ENCODE measurements at regions not wholly inside any gene's neighbourhood (a gene's known extent, or its start where the extent isn't known, plus 50 kb on each side); places are given as distances from the start of the nearest gene placed in this dataset.
"Not testable (repeated sequence)": the region's sequence is repeated elsewhere in the genome, so short reads cannot be mapped to it uniquely, and the experiment has no call there.

DNA sequence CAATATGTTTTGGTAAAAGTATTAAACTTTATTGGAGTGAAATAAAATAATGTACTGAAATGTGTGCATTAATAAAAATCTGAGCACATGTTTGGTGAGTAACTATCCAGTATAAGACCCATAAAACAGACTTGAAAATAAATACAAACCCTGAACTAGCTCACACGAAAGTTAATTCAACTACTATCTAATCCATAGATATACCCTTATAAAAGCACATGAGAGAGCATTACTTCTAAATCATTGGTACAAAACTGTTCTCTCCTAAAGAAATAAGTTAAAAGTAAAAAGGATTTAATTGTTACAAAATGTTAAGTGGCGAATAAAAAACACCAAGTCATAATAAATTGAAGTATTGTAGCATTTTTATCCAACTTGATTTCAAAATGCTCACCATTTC, 295.6 kb downstream of the PTPRC start:
- no peak for DNase-seq (ENCODE audit: low read depth in 2 of 2)

DNA sequence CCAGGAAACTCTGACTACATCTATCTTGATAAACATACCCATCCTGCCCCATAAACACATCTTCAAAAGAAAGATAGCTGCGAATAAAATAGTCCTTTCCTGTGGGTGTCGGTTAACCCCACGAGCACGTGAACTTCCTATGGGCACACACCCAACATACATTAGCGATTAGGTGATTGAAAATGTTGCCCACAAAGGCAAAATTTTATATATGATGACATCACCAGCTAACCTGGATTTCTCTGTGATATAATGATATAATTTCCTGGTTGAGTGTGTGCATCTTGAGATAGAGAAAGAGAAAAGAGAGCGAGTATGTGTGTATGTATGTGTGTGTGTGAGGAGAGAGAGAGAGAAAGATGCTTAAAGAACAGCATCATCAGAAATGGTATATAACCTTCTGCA, 296.1 kb downstream of the PTPRC start:
- no peak for DNase-seq (ENCODE audit: low read depth in 2 of 2)

DNA sequence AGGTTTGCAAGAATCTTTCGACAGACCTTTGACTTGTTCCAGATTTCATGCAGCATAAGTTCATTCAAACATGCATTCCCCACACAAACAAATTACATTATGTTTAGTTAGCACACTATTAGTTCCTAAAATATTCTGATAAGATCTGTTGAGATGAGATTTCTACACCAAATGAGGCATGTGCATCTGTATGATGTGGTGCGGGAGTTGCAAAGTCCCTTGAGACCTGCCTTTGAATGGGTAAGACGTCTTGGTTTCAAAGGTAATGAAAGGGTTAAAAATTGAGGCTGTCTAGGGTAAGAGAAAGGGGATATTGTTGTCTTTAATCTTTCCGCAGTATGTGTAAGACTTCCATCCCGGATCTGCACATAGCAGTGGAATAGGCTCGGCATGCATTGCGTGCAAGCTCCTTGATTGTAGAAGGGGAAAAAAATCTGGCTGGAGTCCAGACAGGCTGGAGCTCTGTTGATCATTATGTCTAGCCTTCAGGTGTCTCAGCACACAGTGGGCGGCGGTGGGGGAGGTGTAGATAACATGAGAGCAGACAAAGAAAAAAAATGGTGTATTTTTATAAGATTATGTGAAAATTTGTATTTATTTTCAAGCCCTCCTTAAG, 296.6 kb downstream of the PTPRC start:
- peak; percentile 89 to 91 for DNase-seq (ENCODE audit: low read depth in 2 of 2)

DNA sequence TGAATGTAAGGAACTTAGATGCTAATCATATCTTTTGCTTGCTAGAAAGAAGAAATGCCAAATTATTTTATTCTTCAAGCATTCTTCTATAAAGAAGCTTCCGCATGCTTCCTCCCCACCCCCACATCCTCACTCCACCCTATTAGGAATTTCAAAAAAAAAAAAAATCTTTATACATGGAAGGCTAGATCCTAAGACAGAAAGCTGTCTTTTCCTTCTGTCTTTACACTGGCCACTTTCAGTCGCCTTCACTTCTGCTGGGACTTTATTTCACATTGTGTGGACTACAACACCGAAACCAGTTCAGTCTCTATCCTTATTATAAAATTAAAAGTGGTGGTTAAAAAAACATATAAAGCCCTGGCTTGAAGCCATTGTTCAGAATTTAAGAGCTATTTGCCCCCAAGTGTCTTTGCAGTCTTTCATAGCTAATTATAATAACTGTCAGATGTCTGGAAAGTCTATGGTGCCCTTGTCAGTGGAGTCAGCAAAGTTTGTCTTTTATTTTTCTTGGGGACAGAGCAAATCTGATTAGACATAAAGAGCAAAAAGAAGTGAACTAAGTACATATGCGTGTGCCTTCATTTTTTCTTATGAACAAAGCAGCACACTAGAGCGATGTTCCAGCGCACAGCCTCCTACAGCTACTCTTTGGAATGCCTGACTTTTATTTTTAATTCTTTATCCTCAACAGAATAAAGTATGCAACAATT, 297.7 kb downstream of the PTPRC start:
- no peak for DNase-seq (ENCODE audit: low read depth in 2 of 2)

DNA sequence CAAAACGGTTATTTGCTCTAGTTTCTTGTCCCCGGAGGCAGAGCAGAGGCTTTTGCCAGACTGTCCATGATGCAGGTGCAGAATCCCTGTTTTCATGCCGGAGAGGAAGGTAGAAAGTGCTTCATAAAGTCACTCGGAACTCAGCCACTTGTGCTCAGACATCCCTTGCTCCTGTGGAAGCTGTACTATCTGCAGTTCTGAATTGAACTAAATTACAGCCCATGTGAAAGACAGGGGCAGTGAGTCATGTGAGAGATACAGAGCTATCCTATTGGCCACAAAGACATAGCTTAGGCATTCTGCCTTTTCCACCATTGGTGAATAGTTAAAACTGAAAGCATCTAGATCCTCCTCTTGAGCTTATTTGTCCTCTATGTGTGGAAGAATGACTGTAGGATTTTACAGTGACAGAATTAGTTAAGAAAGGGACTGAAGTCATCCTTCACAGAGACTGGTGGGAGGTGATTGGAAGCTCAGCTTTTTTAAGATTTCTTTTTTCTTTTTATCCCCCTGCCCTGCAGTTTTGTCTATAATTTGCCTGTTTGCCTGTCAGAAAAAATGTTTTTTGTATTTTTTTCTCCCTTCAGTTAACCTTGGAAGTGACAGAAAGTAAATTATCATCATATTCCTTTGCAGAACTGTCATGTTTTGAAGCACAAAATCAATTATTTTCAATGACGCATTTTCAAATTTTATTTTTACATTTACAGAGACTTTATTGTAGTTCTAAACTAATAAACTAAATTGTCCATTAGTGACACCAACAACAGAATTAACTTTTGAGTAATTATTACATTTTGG, 298.6 kb downstream of the PTPRC start:
- peak; percentile 77 to 83 for DNase-seq (ENCODE audit: low read depth in 2 of 2)

DNA sequence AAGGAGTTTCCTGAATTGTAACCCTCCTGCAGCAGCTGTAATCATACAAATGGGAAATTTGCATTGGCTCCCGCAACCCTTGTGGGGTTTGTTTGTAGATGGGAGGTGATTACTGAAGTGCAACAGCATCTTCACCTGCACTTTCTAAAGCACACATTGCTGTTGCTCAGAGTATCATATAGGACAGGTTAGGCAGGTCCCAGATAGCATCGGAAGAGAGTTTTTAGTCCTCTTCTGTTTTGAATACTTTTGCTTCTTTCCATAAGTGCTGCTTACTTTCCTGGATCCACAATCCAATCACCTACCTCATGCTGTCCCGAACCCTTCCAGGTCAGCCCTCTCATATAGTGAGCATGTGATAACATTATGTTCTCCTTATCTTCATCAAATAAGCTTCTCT, 300.4 kb downstream of the PTPRC start:
- no peak for DNase-seq (ENCODE audit: low read depth in 2 of 2)

DNA sequence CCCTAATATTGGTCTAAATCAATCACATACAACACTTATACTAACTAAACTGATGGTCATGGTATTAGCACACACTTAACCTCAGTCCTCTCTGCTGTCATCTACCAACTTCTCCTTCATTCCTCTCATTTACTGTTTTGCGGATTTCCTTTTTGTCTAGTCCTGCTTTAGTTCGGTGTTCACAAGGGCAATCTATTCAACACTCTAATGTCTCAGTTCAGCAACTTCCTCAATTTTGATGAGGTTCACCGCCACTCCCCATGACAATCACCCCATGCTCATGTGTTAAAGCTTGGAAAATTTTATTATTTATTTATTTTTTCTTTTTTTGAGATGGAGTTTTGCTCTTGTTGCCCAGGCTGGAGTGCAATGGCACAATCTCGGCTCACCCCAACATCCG, 301.1 kb downstream of the PTPRC start:
- DNase-seq (ENCODE audit: low read depth in 2 of 2), result no peak

DNA sequence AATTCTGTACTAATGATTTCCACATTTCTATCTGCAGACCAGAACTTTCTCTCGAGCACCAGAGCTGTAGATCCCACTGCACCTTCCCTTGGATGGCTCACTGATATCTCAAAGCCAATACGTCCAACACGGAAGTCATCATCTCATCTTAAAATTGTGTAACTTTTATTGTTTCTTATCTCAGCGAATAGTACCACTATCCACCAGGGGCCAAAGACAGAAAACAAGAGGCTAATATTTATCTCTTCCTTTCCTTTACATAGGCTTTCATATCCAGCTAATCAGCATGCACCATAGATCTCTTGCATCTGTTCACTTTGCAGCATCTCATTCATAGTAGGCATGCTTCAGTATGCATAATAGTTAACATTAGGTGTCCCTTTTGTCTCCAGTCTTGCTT, 303.6 kb downstream of the PTPRC start:
- no peak for DNase-seq (ENCODE audit: low read depth in 2 of 2)

DNA sequence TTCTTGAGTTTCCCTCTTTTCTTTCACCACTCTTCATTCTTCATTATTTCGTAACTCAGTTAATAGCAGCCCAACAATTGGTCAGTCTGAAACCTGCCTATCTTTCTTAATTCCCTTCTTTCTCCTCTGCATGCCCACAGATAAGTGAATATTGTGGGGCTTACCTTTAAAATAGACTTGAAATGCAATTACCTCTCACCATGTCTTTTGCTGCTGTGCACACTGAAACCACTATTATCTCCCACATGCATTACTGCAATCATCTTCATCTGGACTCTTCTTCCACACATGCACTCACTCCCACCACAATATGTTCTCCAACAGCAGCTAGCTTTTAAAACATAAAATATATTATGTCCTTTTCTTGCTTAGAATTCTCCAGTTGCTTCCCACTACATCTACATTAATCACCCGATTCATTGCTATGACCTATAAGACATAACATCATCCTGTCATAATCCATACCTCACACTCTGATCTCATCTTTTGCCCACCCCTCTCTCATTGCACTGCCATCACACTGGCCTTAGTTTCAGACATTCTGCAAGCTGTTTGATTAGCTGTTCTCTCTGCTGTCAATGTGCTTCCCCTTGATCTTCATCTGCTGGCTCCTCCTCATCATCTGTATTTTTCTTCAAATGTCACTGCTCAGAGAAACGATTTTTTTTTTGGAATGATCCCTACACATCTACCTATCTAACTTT, 304.8 kb downstream of the PTPRC start:
- no peak for DNase-seq (ENCODE audit: low read depth in 2 of 2)

DNA sequence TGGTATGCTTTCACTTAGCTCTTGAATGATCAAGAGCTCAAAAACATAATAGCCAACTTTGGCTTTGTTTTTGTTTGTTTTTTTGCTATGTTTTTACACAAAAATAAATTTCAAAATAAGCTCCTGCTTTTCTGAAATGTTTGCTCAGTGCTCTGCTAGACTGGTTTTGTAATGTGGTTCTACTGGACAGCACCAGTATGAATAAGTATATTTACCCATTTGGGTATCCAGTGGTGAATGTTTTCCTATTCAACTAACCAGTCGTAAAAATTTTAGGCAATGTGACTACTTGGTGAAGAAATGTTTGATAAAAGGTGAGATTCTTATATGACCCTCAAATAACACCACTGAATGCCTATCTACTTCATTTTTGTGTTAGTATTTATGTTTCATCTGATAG, 308.6 kb downstream of the PTPRC start:
- DNase-seq (ENCODE audit: low read depth in 2 of 2), result no peak

DNA sequence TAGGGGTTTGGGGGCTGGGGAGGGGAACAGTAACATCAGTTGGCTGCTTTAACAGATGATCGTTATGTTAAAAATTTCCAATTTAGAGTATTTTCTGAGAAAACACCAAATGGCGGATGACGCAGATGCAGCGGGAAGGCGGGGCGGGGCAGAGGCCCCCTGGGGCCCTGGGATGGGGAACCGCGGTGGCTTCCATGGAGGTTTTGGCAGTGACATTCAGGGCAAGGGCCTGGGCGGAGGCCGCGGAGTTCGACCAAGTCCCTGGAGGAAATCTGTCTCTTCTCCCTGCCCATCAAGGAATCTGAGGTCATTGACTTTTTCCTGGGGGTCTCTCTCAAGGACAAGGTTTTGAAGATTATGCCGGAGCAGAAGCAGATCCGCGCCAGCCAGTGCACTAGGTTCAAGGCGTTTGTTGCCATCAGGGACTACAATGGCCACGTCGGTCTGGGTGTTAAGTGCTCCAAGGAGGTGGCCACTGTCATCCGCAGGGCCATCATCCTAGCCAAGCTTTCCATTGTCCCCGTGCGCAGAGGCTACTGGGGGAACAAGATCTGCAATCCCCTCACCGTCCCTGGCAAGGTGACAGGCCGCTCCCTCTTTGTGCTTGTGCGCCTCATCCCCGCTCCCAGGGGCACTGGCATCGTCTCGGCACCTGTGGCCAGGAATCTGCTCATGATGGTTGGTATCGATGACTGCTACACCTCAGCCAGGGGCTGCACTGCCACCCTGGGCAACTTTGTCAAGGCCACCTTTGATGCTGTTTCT, 310.2 kb downstream of the PTPRC start:
- no peak for DNase-seq (ENCODE audit: low read depth in 2 of 2)

DNA sequence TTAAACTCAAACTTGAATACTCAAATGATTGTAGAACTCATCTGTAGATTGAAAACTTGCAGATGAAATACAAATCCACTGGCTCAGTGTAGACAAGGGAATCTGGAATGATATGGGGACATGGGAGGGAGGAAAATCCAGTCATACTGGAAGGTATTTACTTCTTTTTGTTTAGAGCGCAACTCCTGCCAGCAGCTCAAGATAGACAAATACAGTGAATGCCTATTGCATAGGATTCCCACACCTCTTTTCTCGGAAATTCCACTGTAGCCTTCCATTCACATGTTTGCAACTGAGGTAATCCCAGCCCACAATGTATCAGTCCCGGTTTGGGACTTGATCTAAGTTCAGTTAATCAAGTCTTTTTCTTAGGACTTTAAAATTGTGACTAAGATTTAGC, 311.2 kb downstream of the PTPRC start:
- DNase-seq (ENCODE audit: low read depth in 2 of 2), result no peak

DNA sequence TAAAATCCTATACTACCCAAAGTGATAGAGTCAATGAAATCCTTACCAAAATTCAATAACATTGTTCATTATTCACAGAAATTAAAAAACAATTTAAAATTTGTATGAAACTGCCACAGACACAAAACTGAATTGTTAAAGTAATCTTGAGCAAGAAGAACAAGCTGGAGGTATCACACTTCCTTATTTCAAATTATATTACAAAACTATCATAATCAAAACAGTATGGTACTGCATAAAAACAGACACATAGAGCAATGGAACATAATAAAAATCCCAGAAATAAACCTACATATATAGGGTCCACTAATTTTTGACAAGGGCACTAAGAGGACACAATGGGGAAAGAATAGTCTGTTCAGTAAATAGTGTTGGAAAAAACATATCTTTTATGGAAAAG, 316.2 kb downstream of the PTPRC start:
- DNase-seq (ENCODE audit: low read depth in 2 of 2), result no peak

DNA sequence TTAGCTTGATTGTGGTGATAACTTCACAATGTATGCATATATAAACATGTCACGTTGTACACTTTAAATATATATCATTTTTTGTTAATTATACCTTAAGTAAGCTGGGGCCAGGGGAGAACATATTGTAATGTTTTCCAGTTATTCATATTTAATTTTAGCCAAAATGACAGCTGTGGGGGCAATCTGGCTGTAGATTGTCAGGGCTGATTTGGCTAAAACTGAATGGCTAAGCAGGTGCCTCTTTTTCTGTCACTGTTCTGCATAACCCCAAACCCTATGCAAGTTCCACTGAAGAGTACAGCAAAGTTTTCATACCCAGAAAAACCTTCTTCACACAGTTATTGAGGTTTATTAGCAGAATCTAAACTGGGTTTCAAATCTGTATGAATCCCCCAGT, 318.2 kb downstream of the PTPRC start:
- DNase-seq (ENCODE audit: low read depth in 2 of 2), result no peak

DNA sequence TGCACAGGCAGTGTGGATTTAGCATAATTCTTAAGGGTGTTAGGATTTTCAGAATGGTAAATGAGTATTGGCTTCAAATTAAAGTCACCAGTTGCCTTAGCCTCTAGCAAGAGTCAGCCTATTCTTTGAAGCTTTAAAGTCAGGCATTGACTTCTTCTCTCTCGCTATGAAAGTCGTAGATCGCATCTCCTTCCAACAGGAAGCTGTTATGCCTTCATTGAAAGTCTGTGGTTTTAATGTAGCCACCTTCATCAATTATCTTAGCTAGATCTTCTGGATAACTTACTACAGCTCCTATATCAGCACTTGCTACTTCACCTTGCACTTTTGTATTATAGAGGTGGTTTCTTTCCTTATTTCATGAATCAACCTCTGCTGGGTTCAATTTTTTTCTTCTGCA, 320.2 kb downstream of the PTPRC start:
- DNase-seq (ENCODE audit: low read depth in 2 of 2), result no peak

DNA sequence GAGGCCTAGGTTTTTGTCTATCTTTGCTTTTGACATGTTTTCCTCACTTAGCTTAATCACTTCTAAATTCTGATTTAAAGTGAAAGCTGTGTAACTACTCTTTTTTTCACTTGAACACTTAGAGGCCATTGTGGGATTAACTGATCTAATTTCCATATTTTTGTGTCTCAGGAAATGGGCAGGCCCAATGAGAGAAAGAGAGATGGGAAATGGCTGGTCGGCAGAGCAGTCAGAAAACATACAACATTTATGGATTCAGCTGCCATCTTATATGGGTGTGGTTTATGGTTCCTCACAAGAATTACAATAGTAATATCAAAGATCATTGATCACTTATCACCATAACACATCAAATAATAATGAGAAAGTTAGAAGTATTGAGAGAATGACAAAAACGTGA, 320.8 kb downstream of the PTPRC start:
- DNase-seq (ENCODE audit: low read depth in 2 of 2), result no peak

DNA sequence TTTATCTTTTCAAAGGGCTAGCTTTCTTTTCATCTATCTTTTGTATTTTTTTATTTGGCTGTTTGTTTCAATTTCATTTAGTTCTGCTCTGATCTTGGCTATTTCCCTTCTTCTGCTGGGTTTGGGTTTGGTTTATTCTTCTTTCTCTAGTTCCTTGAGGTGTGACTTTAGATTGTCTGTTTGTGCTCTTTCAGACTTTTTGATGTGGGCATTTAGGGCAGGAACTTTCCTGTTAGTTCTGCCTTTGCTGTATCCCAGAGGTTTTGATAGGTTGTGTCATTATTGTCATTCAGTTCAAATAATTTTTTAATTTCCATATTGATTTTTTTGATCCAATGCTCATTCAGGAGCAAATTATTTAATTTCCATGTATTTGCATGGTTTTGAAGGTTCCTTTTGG, 325.0 kb downstream of the PTPRC start:
- not testable (repeated sequence) for DNase-seq (ENCODE audit: low read depth in 2 of 2)

DNA sequence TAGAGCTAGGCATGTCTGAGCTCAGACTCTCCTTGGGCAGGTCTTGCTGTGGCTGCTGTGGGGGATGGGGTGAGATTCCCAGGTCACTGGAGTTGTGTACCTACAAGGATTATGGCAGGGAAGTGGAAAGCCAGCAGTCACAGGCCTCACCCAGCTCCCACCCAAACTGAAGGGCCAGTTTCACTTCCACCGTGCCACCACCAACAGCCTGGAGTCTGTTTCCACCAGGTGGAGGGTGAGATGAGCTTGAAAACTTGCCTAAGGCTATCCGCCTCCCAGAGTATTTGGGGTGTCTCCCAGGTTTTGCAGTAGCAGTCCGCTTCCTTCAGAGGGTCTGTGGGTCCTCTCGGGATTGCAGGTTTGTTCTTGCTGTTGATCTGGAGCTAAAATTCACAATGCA, 327.7 kb downstream of the PTPRC start:
- no peak for DNase-seq (ENCODE audit: low read depth in 2 of 2)

DNA sequence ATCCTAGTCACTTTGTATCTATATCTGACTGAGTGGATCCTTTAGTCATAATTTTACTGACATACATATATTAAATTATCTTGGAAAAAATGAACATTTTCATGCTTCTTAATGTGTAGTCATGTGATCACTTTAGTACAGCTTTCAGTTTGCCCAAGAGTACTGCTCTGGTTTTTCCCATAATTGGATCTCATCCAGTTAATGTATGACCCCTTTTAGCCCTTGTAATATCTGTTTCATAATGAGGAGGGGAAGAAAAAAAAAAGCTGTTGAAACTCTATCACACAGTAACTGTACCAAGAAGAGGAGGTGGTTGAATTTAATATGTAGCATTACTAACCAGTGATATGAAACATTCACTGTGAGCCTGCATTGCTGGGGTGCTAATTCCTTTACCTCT, 328.7 kb downstream of the PTPRC start:
- no peak for DNase-seq (ENCODE audit: low read depth in 2 of 2)

DNA sequence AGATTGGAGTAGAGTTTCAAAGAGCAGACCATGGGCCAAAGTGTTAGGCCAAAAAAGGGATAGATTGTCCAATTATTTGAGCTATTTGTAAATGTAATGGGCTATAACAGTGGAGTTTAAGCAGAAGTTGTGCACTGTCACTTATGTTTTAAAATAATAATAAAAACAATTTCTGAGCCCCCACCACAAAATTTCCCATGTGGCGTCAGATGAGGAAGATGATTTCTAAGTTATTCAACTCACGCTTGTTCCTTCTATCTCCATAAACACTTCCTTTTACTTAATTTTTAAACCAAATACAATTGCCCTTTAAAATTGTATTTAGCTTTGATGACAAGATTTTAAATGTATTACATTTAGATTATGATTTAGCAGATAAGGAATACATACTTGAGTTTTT, 330.0 kb downstream of the PTPRC start:
- no peak for DNase-seq (ENCODE audit: low read depth in 2 of 2)

DNA sequence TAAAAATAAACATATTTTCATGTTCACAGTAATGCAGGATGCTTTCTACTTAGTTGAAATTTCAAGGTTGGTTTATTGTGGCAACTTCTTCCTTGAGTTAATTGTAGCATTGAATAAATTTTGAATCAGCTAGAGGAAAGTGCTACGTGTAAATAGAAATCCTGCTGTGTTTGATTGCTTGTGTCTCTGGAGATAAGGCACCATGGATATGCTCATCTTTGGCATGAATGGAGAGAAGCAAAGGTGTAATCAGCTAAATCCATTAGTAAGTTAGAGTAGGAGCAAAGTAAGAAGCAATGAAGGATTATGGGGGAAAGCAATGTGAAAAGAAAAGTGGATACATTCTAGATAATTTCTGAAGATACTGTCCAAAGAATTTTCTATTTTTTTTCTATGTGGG, 331.1 kb downstream of the PTPRC start:
- no peak for DNase-seq (ENCODE audit: low read depth in 2 of 2)

DNA sequence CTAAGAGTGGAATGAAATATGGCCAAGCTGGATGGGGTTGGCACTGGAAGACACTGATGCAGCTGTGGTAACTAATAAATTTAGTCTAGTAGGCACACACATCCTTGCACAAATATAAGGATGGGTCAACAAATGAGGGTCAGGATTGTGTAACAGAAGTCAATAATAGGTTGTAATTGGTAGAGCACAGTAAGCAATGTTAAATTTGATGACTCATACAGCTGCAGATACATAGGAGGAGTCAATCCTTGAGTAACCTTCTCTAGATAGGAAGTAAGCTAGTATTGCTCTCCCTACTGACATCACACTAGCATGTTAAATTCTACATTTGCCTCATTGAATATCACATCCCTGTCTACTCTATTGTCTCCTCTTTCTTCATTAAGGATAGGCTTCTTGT, 332.1 kb downstream of the PTPRC start:
- DNase-seq (ENCODE audit: low read depth in 2 of 2), result no peak
